Activated T-cell treated with anti-CD3 and anti-CD28 coated beads, Interleukin-2, amount 50 U/mL, for 72 hours (primary cell): ENCODE measurements at regions not wholly inside any gene's neighbourhood (a gene's known extent, or its start where the extent isn't known, plus 50 kb on each side); places are given as distances from the start of the nearest gene placed in this dataset.

ENCODE experiments used
- ATAC-seq, 2 donors: fragments of 150-1000 bp; cut with Tn5 transposase; replicated peaks in 1 of 2; 2 replicates each; pipeline ENCODE4 v1.10.0; 2021; ENCODE audit warnings: moderate library complexity in 2 of 2, mild to moderate bottlenecking in 1 of 2
- DNase-seq, 2 donors: peaks; one replicate each; pipeline ENCODE4 v3.0.0; 2021 to 2022; ENCODE audit warnings: mixed read lengths in 1 of 2
- H3K27ac Mint-ChIP-seq: one replicate; pipeline ENCODE4 v1.8.0; 2022; ENCODE audit warnings: mild to moderate bottlenecking, moderate library complexity, mixed read lengths
- H3K27me3 Mint-ChIP-seq: one replicate; pipeline ENCODE4 v1.8.0; 2022; ENCODE audit warnings: low read depth, mixed read lengths
- H3K36me3 Mint-ChIP-seq, 2 donors: one replicate each; pipeline ENCODE4 v1.8.0; 2022; ENCODE audit warnings: mixed read lengths in 2 of 2, mild to moderate bottlenecking in 1 of 2; ENCODE audit not compliant: insufficient read depth in 2 of 2
- H3K4me1 Mint-ChIP-seq: one replicate; pipeline ENCODE4 v1.8.0; 2022; ENCODE audit warnings: low read depth, mixed read lengths
- H3K4me3 Mint-ChIP-seq, 2 donors: one replicate each; pipeline ENCODE4 v1.8.0; 2022; ENCODE audit warnings: mild to moderate bottlenecking in 2 of 2, mixed read lengths in 2 of 2, moderate library complexity in 2 of 2
- H3K9me3 Mint-ChIP-seq, 2 donors: one replicate each; pipeline ENCODE4 v1.8.0; 2022; ENCODE audit warnings: mixed read lengths in 2 of 2

GRCh38 chr20:39886650-39887190 is 802.3 kb downstream of the MAFB start:
- ATAC-seq (no peak), DNase-seq (no peak)
- H3K9me3 Mint-ChIP-seq = peaks cover 0 to 3% of the 10 kb centered on the region in 2 donors
- H3K27me3 Mint-ChIP-seq = peaks cover 7% of the 10 kb centered on the region
- H3K4me3 Mint-ChIP-seq = no peak overlapping the region
- no peaks in the 10 kb centered on the region for H3K4me1 Mint-ChIP-seq
- no peaks in the 10 kb centered on the region for H3K36me3 Mint-ChIP-seq
- no peak overlapping the region for H3K27ac Mint-ChIP-seq

- Mint-ChIP-seq H3K4me3 (no peak overlapping the region), H3K27ac (no peak overlapping the region), H3K36me3 (no peaks in the 10 kb centered on the region), H3K9me3 (peaks cover 0 to 3% of the 10 kb centered on the region in 2 donors), H3K27me3 (peaks cover 7% of the 10 kb centered on the region), H3K4me1 (no peaks in the 10 kb centered on the region)
- ATAC-seq (no peak), DNase-seq (peak; percentile 3 to 15)
Measured at GRCh38 chr20:39885975-39886649, 802.9 kb downstream of the MAFB start.

- Mint-ChIP-seq H3K27ac (no peak overlapping the region), H3K9me3 (peaks cover 0 to 3% of the 10 kb centered on the region in 2 donors), H3K4me3 (no peak overlapping the region), H3K4me1 (no peaks in the 10 kb centered on the region), H3K36me3 (no peaks in the 10 kb centered on the region), H3K27me3 (peaks cover 7% of the 10 kb centered on the region)
- ATAC-seq = no peak
- DNase-seq = no peak
Measured at GRCh38 chr20:39882806-39883205, 806.2 kb downstream of the MAFB start.

DNA sequence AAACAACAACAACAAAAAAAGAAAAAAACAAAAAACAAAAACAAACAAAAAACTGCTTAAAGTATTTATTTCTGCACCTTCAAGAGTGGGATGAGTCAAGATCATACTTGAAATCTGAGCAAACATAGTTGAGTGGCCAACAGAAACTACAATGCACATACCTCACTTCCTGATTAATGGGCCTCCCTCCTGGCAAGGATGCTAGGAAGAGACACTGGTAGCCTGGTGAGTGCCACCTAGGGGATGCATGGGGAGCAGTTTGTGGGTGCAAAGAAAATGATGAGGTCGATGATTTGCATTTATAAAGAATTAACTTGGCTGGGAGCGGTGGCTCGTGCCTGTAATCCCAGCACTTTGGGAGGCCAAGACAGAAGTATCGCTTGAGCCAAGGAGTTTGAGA is 808.1 kb downstream of the MAFB start:
- Mint-ChIP-seq H3K36me3 (no peaks in the 10 kb centered on the region), H3K9me3 (peaks cover 0 to 3% of the 10 kb centered on the region in 2 donors), H3K4me1 (no peaks in the 10 kb centered on the region), H3K4me3 (no peak overlapping the region), H3K27me3 (no peaks in the 10 kb centered on the region), H3K27ac (no peak overlapping the region)
- ATAC-seq (no peak), DNase-seq (no peak)

- Mint-ChIP-seq H3K9me3 (peaks cover 0 to 3% of the 10 kb centered on the region in 2 donors), H3K4me1 (no peaks in the 10 kb centered on the region), H3K4me3 (no peak overlapping the region), H3K27me3 (no peaks in the 10 kb centered on the region), H3K36me3 (no peaks in the 10 kb centered on the region), H3K27ac (no peak overlapping the region)
- DNase-seq (no peak), ATAC-seq (no peak)
Measured at GRCh38 chr20:39879296-39879695, 809.7 kb downstream of the MAFB start.

GRCh38 chr20:39878809-39879208 is 810.2 kb downstream of the MAFB start:
- Mint-ChIP-seq H3K36me3 (no peaks in the 10 kb centered on the region), H3K9me3 (peaks cover 0 to 3% of the 10 kb centered on the region in 2 donors), H3K27ac (no peak overlapping the region), H3K4me3 (no peak overlapping the region), H3K4me1 (no peaks in the 10 kb centered on the region), H3K27me3 (no peaks in the 10 kb centered on the region)
- ATAC-seq = no peak
- no peak for DNase-seq

DNA sequence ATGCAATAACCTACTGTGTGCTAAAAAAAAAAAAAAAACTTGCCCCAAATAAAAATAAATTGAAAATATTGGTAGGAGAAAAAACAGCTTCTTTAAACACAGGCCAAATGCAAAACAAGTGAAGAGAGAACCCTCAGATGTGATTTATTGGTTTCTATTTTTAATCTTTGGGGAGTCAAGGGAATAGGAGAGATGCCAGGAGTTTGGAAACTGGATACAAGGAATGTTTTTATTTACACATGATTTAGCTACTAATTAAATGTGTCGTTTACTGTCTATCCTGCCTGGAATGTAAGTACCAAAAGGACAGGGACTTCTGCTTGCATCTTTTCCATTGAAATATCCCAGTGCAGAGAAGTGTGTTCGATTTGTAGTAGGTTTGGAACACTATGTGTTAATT is 810.7 kb downstream of the MAFB start:
- H3K36me3 Mint-ChIP-seq = no peaks in the 10 kb centered on the region
- no peaks in the 10 kb centered on the region for H3K4me1 Mint-ChIP-seq
- peaks cover 0 to 2% of the 10 kb centered on the region in 2 donors for H3K9me3 Mint-ChIP-seq
- DNase-seq (no peak), ATAC-seq (no peak)
- H3K27me3 Mint-ChIP-seq = no peaks in the 10 kb centered on the region
- H3K4me3 Mint-ChIP-seq = no peak overlapping the region
- no peak overlapping the region for H3K27ac Mint-ChIP-seq

- Mint-ChIP-seq H3K4me1 (no peaks in the 10 kb centered on the region), H3K27ac (no peak overlapping the region), H3K36me3 (no peaks in the 10 kb centered on the region), H3K4me3 (no peak overlapping the region), H3K9me3 (peaks cover 0 to 2% of the 10 kb centered on the region in 2 donors), H3K27me3 (no peaks in the 10 kb centered on the region)
- no peak for DNase-seq
- ATAC-seq = no peak
Measured at GRCh38 chr20:39877788-39878187, 811.2 kb downstream of the MAFB start.

DNA sequence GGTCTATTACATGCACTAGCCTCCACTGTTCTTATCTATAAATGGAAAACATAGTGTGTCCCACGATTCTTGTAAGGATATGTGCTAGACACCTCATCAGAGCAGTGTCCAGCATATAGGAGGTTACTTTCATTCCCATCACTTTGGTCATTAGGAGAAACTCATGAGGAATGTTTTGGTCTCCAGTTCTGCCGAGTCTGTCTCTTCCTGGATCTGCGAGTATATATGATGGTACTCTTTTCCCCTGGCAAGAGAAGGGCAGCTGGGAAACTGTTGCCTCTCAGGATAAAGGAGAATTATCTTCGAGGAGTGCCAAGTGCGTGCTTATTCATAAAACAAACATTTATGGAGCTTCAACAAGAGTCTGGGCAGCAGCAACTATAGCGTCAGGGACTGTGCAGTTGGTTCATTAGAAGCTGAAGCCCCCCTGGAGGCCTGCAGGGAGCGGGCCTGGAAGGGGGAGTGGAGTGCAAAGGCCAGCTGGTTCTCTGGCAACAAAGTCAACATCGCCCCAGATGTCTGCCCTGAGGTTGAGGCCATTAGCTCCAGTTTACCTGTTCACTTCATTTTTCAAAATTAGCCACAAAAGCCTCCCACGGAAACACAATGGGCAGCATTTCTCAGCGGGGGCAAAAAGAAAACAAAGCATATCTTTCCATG is 811.9 kb downstream of the MAFB start:
- DNase-seq = no peak
- Mint-ChIP-seq H3K27me3 (no peaks in the 10 kb centered on the region), H3K4me3 (no peak overlapping the region), H3K36me3 (no peaks in the 10 kb centered on the region), H3K9me3 (peaks cover 0 to 2% of the 10 kb centered on the region in 2 donors), H3K4me1 (no peaks in the 10 kb centered on the region), H3K27ac (no peak overlapping the region)
- no peak for ATAC-seq

DNA sequence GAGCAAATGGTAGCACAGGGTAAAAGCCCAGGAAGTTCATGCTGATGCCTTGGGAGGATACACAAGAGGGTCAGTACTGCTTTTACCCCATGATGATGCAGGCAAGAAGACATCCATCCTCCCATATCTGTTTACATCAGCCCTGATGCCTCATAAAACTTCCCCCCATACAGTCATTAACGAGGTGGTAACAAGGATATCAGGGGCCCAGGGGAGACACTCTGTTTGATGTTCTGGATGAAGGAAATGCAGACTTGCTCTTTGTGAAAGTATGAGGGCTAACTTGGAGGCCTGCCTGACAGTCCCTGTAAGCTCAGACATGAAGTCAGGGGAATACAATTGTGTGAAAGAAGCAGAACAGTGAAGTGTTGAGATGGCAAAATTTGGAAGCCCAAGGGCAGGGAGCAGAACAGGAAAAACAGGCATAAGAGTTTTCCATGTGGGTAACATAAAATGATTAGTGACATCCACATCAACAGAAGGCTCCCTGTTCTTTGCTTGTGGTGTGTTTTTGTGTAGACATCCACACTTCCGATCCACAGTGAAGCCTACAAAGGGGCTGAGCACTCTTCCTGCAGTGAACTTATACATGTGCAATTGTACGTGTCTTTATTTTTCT is 813.4 kb downstream of the MAFB start:
- DNase-seq (no peak), ATAC-seq (no peak)
- Mint-ChIP-seq H3K9me3 (peaks cover 0 to 2% of the 10 kb centered on the region in 2 donors), H3K4me3 (no peak overlapping the region), H3K27ac (no peak overlapping the region), H3K4me1 (no peaks in the 10 kb centered on the region), H3K36me3 (no peaks in the 10 kb centered on the region), H3K27me3 (no peaks in the 10 kb centered on the region)

GRCh38 chr20:39874049-39874893 is 814.8 kb downstream of the MAFB start:
- no peak overlapping the region for H3K4me3 Mint-ChIP-seq
- ATAC-seq = peak; percentile 36 to 47

GRCh38 chr20:39873286-39873685 is 815.8 kb downstream of the MAFB start:
- no peak overlapping the region for H3K27ac Mint-ChIP-seq
- H3K4me1 Mint-ChIP-seq = no peaks in the 10 kb centered on the region
- ATAC-seq (no peak), DNase-seq (no peak)
- no peaks in the 10 kb centered on the region for H3K36me3 Mint-ChIP-seq
- H3K27me3 Mint-ChIP-seq = no peaks in the 10 kb centered on the region
- peaks cover 0 to 2% of the 10 kb centered on the region in 2 donors for H3K9me3 Mint-ChIP-seq
- no peak overlapping the region for H3K4me3 Mint-ChIP-seq

More at GRCh38 chr20:39874049-39874893, 814.8 kb downstream of the MAFB start:
- no peaks in the 10 kb centered on the region for H3K27me3 Mint-ChIP-seq
- H3K4me1 Mint-ChIP-seq = no peaks in the 10 kb centered on the region
- no peak overlapping the region for H3K27ac Mint-ChIP-seq
- H3K9me3 Mint-ChIP-seq = peaks cover 0 to 2% of the 10 kb centered on the region in 2 donors
- DNase-seq = peak; percentile 43 to 59
- H3K36me3 Mint-ChIP-seq = no peaks in the 10 kb centered on the region

- no peaks in the 10 kb centered on the region for H3K27me3 Mint-ChIP-seq
- no peaks in the 10 kb centered on the region for H3K4me1 Mint-ChIP-seq
- ATAC-seq (no peak), DNase-seq (no peak)
- peaks cover 2 to 5% of the 10 kb centered on the region in 2 donors for H3K9me3 Mint-ChIP-seq
- no peaks in the 10 kb centered on the region for H3K36me3 Mint-ChIP-seq
- H3K27ac Mint-ChIP-seq = no peak overlapping the region
- no peak overlapping the region for H3K4me3 Mint-ChIP-seq
Measured at GRCh38 chr20:39871013-39871412, 818.0 kb downstream of the MAFB start.
